GM10847 (cell line): ENCODE measurements at regions not wholly inside any gene's neighbourhood (a gene's known extent, or its start where the extent isn't known, plus 50 kb on each side); places are given as distances from the start of the nearest gene placed in this dataset.

Source experiments
- POLR2A ChIP-seq: IDR thresholded peaks from 2 replicates; pipeline ENCODE4 v1.6.1; 2011; ENCODE audit not compliant: insufficient read length; ENCODE audit errors: extremely low read depth

DNA sequence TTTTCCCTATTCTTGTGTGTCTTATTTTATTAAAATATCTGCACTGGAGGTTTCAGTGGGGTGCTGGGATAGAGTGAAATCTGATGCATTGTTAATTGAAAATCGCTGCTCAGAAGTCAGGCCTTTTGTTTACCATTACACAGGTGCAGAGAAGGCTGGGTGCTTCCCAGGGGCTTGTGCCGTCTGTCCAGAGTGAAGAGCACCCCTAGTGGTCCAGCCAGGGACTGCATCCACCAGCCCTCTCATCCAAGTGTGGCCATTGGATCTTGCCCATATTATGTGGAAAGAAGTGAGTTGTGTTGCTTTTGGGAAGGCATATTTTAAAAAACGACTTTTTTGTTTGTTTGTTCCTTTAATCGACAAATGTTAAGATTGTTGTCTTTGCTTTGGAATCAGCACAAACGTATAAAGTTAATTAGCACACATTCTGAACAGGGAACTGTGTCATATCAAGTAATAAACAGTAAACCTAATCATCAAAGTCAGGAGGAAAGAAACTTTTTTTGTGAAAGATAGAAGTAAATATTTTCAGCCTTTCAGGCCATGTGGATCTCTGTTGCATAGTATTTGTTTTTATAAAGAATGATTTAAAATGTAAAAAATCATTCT lies 315.6 kb downstream of the MTRR start:
- no peak for TF ChIP-seq POLR2A

DNA sequence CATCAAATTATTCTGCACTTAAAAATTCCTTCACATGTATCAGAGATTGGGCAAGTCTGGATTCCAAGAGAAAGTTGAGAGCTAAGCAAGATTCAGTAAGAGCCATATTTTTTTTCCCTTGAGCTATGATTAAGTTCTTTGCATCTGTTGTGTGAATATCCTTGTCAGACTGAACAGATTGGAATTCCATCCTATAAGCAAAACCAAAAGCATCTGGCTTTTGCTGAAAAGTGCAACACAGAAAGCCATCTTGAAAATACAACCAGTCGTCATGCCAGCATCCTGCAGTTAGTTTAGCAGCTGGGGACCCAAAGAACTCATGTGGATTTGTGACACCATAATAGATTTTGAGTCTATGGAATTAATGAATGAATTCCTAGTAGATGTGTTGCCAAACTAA lies 316.9 kb downstream of the MTRR start:
- no peak for TF ChIP-seq POLR2A

DNA sequence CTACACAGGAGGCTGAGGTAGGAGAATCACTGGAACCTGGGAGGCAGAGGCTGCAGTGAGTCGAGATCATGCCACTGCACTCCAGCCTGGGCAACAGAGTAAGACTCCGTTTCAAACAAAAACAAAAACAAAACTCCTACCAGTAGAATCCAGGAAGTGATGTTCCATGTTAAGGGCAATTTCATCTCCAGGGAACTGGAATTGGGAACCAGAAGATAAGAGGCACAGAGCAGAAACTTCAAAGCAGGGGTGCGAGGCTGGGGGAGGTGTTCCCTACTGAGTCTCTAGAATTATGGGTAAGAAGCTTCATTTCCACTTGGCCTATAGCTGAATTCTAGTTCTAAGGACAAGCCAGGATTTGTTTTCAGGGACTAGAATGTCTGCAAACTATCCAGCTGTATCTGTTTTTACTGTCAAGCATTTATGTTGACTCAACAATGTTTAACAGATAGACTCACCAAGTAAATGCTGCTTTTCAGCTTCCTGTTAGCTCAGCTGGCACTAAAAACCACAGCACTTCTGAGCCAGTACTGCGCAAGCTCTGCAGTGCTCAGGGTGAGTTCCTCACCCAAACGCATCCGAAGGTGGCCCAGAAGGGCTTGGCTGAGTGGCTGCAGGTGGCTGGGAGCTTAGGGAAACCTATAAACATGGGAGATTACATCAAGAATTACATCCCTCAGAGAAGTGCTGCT lies 320.1 kb downstream of the MTRR start:
- TF ChIP-seq POLR2A = no peak

DNA sequence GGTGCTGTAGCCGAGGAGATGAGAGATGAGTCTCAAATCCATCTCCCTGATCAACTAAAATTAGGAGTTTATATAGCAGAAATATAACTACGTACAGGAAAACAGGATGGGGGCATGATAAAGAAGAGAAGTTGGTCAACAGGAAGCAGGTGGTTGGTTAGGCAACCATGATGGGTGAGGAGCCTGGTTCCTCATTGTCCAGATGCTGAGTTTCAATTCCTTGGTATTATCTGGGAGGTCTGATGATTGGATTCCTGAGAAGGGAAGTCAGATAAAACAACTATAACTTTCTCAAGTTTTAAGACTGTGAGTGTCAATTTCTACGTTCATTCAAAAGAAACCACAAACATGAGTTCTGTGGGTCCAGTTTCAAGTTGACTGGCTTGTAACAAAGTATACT lies 323.9 kb downstream of the MTRR start:
- TF ChIP-seq POLR2A = no peak

DNA sequence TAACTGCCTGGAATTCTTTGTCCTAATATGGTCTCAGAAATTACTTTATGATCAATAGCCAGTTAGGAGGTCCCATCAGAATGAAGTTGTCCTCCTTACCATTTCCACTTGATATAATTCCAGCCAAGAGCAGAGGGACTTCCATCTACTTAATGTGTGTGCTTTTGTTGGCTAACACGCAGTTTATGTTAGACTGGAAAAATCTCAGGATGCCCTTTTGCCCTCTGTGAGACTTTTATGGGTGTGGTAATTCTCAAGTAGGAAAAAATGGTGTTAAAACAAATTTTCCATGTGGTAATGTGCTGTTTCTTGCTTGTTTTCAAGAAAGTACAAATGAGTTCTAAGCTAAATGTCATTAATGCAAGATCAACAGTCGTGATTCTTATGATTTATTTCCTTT lies 327.1 kb downstream of the MTRR start:
- TF ChIP-seq POLR2A = no peak

DNA sequence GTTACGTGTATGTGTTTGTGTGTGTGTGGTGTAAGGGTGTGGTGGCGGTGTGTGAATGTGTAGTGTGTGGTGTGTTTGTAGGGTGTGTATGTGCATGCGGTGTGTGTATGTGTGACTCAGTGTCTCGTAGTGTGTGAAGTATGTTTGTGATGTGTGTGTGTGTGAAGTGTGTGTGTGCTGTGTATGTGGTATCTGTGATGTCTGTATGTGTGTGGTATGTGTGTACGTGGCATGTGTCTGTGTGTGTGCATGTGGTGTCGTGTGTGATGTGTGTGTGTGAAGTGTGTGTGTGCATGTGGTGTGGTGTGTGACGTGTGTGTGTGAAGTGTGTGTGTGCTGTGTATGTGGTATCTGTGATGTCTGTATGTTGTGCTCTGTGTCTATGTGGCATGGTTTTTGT lies 339.4 kb downstream of the MTRR start:
- TF ChIP-seq POLR2A = no peak

DNA sequence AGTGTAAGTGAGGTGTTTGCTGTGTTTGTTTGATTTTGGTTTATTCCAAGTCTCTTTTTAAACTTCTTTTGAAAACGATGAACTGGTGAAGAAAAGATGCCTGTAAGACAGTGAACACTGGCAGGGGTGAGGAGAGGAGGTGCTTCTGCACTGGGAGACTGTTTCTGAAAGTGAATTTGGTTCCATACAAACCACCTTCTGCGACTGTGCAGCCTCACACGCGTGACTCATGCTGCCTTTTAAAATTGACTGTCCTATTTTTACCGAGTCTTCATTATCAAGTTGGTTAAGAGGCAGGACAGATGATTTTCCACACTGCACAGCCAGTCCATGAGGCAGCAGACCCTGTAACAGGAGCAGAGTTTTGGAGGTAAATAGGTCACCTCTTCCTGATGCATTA lies 340.6 kb downstream of the MTRR start:
- no peak for TF ChIP-seq POLR2A

DNA sequence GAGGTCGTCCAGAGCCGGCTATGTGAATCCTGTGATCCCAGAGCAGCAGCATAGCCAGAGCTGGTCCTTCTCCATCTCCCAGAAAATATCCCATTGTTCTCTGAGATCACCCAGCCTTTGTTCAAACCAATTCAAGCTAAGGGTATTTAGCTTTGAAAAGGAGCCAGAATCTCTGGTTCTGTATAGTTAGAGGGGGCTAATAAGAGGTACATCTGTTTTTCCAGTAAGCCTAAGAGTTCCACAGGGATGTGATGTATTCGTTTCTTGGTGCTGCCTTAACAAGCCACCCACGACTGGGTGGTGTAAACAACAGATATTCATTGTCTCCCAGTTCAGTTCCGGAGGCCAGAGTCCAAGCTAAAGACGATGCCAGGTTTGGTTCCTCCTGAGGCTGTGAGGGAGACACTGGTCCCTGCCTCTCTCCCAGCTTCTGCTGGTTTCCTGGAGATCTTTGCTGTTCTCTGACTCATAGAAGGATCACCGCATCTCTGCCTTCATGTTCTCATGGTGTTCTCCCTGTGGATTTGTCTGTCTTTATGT lies 344.8 kb downstream of the MTRR start:
- TF ChIP-seq POLR2A = no peak

DNA sequence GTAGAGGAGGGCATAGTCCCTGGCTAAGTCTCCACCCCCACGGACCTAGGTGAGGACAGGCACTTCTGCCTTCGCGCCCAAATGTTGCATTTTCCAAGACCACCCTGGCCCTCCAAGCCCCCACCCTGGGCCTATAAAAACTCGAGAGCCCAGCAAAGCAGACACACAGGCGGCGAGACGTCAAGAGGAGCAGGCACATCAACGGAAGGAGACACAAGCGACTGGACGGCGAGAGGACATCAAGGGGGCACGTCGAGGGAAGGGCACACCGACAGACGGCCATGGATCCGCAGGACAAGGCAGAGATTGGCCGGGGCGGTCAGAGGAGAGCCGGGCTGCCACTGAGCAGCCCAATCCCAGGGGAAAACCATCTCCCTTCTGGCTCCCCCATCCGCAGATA lies 348.0 kb downstream of the MTRR start:
- no peak for TF ChIP-seq POLR2A

DNA sequence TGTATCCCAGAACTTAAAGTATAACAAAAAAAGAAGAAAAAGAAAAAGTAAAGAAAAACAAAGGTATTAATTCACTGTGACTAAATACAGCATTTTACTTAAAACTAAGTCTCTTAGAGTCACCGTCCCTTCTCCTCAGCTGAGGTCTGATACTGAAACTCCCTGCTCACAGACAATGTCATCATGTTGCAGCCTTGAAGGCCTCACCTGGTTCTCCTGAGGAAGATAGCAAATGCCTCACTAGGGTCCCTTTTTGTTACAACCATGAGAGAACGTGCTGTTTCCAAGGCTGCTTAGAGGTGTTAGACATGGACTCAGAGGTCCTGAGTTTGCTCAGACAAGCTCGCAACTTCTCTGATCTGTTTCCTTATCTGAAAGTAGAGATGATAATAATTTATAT lies 357.2 kb downstream of the MTRR start:
- TF ChIP-seq POLR2A = no peak

DNA sequence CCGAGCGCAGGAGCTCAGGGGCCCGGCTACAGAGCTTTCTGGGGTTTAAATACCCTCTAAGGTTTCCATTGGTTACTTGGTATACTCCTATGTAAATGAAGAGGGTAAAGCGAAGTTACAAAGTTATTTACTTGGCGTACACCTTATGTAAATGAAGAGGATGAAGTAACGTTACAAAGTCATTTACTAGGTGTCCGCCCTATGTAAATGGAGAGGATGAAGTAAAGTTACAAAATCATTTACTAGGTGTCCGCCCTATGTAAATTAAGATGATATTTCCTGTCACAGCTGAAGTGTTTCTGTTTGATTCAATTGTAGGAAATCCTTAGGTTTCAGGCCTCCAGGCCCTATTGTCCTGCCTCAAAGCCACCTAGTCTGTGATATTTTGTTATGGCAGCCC lies 358.2 kb downstream of the MTRR start:
- TF ChIP-seq POLR2A = no peak

DNA sequence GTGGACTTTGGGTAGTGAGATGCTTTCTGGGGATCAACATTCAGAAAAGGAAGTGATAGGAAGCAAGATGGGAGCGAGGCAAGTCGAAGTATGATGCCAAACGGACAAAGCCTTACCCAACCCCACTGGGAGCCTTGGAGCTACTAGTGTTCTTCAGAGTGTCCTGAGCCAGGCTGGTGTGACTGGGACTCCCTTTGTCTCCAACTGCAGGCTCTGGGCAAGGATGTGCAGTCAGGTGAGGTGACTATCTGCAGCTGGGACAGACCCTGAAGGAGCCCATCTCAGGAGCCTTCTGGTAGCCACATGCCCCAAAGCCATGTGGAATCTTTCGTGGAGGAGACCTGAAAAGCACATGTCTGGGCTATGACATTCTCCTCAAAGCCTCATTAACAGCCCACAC lies 360.6 kb downstream of the MTRR start:
- no peak for TF ChIP-seq POLR2A

DNA sequence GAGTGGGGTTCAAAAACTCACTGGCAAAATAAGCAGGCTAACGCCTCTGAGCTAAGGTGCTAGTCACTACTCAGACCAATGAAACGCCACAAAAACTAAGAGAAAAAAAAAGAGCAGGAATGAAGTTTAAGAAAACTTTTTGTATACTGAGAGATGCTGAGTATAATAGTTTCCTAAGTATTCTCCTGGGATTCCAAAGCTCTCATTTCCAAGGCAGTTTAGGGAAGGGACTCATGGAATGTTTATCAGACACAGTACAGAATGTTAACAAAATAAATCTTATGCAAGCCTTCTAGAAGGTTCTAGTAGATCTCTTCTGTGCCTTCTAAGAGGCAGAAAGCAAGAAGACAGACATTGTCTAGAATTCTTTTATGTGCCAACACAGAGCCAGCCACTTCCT lies 361.9 kb downstream of the MTRR start:
- TF ChIP-seq POLR2A = no peak

DNA sequence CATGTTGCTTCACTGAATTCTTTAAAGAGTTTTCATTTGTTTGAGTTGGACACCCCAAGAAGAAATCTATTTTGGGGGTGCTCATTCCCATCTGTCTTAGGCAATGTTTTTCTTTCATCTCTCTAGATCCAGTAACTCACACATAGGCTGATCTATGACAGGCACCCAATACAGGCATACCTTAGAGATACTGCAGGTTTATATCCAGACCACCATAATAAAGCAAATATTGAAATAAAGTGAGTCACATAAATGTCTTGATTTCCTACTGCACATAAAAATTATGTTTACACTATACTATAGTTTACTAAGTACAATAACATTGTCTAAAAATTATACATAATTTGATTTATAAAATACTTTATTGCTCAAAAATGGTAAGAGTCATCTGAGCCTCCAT lies 364.5 kb downstream of the MTRR start:
- TF ChIP-seq POLR2A = no peak

DNA sequence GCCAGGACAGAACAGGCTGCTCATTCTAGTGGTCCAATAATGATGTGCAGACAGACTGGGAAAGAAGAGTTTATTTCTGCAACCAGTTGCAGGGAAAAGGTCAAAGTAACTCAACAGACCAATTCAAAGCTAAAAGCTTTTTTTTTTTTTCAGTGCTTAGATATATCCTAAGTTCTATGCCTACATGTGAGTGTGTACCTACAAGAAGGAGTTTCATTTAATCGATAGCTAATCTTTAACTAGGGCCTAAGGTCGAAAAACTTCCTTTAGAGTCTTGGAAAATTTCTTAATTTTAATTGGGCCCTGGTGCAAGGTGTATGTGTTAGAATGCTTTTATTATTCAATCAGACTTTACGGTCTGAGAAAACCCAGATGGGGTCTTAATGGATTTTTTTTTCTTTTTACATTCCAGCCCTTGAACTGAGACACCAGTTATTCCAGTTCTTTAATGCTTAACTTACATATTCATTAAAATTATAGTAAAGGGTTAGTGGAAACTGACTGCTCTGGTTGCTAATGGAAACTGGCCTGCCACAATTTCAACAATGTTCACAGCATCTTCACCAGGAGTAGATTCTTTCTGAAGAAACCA lies 365.3 kb downstream of the MTRR start:
- no peak for TF ChIP-seq POLR2A

DNA sequence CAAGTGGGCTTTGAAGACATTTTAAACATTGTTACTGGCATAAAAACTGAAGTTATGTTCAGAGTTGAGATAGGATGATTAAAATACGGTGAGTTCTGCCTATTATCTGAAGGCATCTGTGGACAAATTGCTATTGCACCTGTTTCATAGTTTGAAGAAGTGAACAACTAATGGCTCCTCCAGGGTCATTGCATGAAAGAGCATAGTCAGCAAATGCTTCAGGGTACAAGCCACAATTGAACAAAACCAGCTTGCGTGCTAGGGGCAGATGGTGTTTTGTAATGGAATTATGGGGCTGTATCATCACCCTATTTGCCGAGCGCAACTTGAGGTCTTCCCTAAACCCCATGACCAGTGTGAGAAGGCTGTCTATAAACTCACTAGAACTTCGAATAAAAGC lies 369.1 kb downstream of the MTRR start:
- no peak for TF ChIP-seq POLR2A
